CD4-positive, CD25-positive, alpha-beta regulatory T cell (primary cell): ENCODE measurements at regions not wholly inside any gene's neighbourhood (a gene's known extent, or its start where the extent isn't known, plus 50 kb on each side); places are given as distances from the start of the nearest gene placed in this dataset.

Experiments used
- ATAC-seq, 2 donors: fragments of 150-1000 bp; cut with Tn5 transposase; one replicate each; pipeline ENCODE4 v1.10.0; 2021; ENCODE audit warnings: low read depth in 2 of 2, moderate number of reproducible peaks in 2 of 2, moderate library complexity in 1 of 2
- DNase-seq, 3 donors: peaks; one replicate each; pipeline versions ENCODE4 v3.0.0 to v3.0.0-alpha.2; 2012 to 2022; ENCODE audit warnings: mixed read lengths in 1 of 3
- H3K27ac ChIP-seq: one replicate; pipeline ENCODE4 v1.7.0; 2013; ENCODE audit warnings: mild to moderate bottlenecking, low read length; ENCODE audit not compliant: insufficient read depth, poor library complexity, severe bottlenecking
- H3K27me3 ChIP-seq: one replicate; pipeline ENCODE4 v1.7.0; 2013; ENCODE audit warnings: low read length; ENCODE audit not compliant: control insufficient read depth, insufficient read depth
- H3K36me3 ChIP-seq: one replicate; pipeline ENCODE4 v1.7.0; 2013; ENCODE audit warnings: mild to moderate bottlenecking, low read length, moderate library complexity; ENCODE audit not compliant: control insufficient read depth, insufficient read depth
- H3K4me1 ChIP-seq: 2 replicates; pipeline ENCODE4 v1.7.0; 2013; ENCODE audit warnings: mild to moderate bottlenecking, low read length; ENCODE audit not compliant: insufficient read depth, control insufficient read depth, poor library complexity, severe bottlenecking
- H3K4me3 ChIP-seq: one replicate; pipeline ENCODE4 v1.7.0; 2013; ENCODE audit warnings: low read depth, mild to moderate bottlenecking, low read length, moderate library complexity
- H3K9me3 ChIP-seq, 2 experiments: 1 replicate in 1 of 2; 2 replicates in 1 of 2; pipeline ENCODE4 v1.7.0; 2013; ENCODE audit warnings: low read length in 2 of 2, mild to moderate bottlenecking in 1 of 2, moderate library complexity in 1 of 2; ENCODE audit not compliant: control insufficient read depth in 2 of 2
- H3K27ac Mint-ChIP-seq, 3 donors: one replicate each; pipeline ENCODE4 v1.8.0; 2020 to 2022; ENCODE audit warnings: mild to moderate bottlenecking in 3 of 3, mixed read lengths in 3 of 3, moderate library complexity in 2 of 3
- H3K27me3 Mint-ChIP-seq: one replicate; pipeline ENCODE4 v1.8.0; 2022; ENCODE audit warnings: mild to moderate bottlenecking, mixed read lengths
- H3K36me3 Mint-ChIP-seq: one replicate; pipeline ENCODE4 v1.8.0; 2020; ENCODE audit warnings: mixed read lengths
- H3K4me1 Mint-ChIP-seq, 4 donors: one replicate each; pipeline ENCODE4 v1.8.0; 2020 to 2022; ENCODE audit warnings: mixed read lengths in 4 of 4, mild to moderate bottlenecking in 1 of 4
- H3K4me3 Mint-ChIP-seq, 4 donors: one replicate each; pipeline ENCODE4 v1.8.0; 2020 to 2022; ENCODE audit warnings: mild to moderate bottlenecking in 4 of 4, mixed read lengths in 4 of 4, moderate library complexity in 3 of 4
- H3K9me3 Mint-ChIP-seq, 7 donors: one replicate each; pipeline ENCODE4 v1.8.0; 2020 to 2022; ENCODE audit warnings: mixed read lengths in 7 of 7, mild to moderate bottlenecking in 3 of 7, moderate library complexity in 2 of 7

DNA sequence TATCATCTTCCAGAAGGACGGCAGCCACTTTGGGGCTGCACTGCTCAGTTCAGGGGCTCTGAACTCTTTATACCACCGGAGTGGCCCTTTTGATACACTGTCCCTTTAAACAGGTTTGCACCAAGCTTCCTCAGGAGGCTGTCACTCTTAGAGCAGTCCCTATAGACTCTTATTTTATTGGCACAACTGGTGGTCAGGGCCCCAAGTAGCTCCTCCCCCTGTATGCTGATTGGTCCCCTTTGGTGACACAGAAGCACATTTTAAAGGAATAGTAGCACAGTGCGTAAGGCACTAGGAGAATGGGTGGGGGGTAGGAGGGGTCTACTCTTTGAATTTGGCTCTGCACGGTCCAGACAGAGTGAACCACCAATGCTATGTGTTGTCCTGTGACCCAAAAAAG, 122.6 kb upstream of the MLN start:
- peaks cover 5% of the 10 kb centered on the region for H3K27me3 Mint-ChIP-seq
- H3K9me3 ChIP-seq, result no peaks in the 10 kb centered on the region
- H3K4me3 Mint-ChIP-seq, result no peak overlapping the region
- H3K36me3 ChIP-seq, result no peaks in the 10 kb centered on the region
- no peak overlapping the region for H3K27ac ChIP-seq
- H3K27ac Mint-ChIP-seq, result no peak overlapping the region
- no peak for ATAC-seq
- peaks cover 4% of the 10 kb centered on the region for H3K36me3 Mint-ChIP-seq
- H3K4me3 ChIP-seq, result no peak overlapping the region
- no peaks in the 10 kb centered on the region for H3K27me3 ChIP-seq
- DNase-seq, result no peak
- H3K4me1 ChIP-seq, result peaks cover 7% of the 10 kb centered on the region
- H3K9me3 Mint-ChIP-seq, result peaks cover 0 to 2% (median 0%) of the 10 kb centered on the region in 7 donors
- peaks cover 2 to 14% (median 5%) of the 10 kb centered on the region in 4 donors for H3K4me1 Mint-ChIP-seq

DNA sequence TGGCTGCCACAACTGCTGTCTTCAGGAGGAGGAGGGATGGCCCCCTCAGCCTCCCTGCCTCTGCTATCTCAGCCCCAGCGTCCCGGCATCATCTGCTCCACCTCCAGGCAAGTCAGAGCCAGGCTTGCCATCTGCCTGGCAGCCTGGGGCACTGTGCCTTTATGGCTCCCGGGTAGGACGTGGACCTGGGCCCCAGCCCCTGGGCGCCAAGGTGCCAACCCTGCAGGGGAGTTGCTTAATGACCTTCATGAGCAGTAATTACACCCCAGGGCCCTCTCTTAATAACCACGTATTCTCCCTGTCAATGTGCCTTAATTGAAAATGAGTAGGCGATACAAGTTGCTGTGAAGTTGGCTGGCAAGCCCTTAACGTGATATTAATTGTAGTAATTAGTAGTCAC, 122.1 kb upstream of the MLN start:
- no peak overlapping the region for H3K27ac ChIP-seq
- H3K27me3 ChIP-seq, result no peaks in the 10 kb centered on the region
- Mint-ChIP-seq H3K27ac (no peak overlapping the region), H3K36me3 (peaks cover 4% of the 10 kb centered on the region), H3K27me3 (peaks cover 5% of the 10 kb centered on the region), H3K4me1 (peaks cover 2 to 16% (median 5%) of the 10 kb centered on the region in 4 donors), H3K4me3 (peak overlapping the region in 1 of 4 donors; percentile 54), H3K9me3 (peaks cover 0 to 2% (median 0%) of the 10 kb centered on the region in 7 donors)
- H3K4me3 ChIP-seq, result no peak overlapping the region
- no peaks in the 10 kb centered on the region for H3K9me3 ChIP-seq
- DNase-seq, result no peak
- peaks cover 7% of the 10 kb centered on the region for H3K4me1 ChIP-seq
- no peaks in the 10 kb centered on the region for H3K36me3 ChIP-seq
- no peak for ATAC-seq

DNA sequence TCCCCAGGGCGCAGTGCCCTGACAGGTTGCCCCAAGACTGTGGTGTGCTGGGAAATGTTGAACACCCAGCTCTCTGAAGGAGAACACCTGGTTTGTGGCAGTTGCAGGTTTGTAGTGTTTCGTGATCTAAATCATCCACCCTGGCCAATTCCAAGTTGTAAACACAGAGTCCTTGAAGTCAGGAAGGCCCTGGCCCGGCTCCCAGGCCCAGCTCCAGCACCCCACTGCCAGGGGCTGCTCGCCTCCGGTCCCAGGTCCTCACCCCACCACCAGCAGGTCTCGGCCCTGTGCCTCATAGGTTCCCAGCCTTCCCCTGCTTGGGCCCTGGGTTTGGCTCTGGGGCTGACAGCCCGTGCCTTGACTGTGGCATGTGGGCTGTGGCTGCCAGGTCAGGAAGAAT, 121.4 kb upstream of the MLN start:
- no peak for ATAC-seq
- Mint-ChIP-seq H3K9me3 (peaks cover 0 to 2% (median 0%) of the 10 kb centered on the region in 7 donors), H3K4me1 (peaks cover 3 to 16% (median 5%) of the 10 kb centered on the region in 4 donors), H3K27ac (peak overlapping the region in 1 of 3 donors; percentile 77), H3K4me3 (no peak overlapping the region), H3K27me3 (peaks cover 5% of the 10 kb centered on the region), H3K36me3 (peaks cover 4% of the 10 kb centered on the region)
- H3K9me3 ChIP-seq, result no peaks in the 10 kb centered on the region
- H3K27me3 ChIP-seq, result no peaks in the 10 kb centered on the region
- H3K4me1 ChIP-seq, result peaks cover 7% of the 10 kb centered on the region
- no peaks in the 10 kb centered on the region for H3K36me3 ChIP-seq
- no peak for DNase-seq
- H3K4me3 ChIP-seq, result no peak overlapping the region
- H3K27ac ChIP-seq, result no peak overlapping the region

DNA sequence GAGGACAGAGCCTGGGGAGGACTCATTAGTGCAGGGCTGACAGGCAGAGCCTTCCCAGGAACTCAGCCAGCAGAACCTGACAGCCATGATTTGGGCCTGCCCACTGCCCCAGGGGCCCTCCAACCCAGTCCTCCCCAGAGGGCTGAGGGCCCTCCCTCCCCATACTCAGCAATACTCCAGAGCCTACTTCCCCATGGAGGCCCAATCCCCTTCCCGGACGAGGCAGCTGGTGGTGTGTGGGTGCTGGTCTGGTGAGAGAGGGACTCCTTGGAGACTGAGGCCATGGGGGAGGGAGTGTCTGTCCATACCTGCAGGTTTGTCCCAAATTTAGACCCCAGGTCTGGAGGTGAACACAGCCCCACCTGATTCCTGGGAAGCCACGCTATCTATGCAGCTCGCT, 120.9 kb upstream of the MLN start:
- DNase-seq, result no peak

DNA sequence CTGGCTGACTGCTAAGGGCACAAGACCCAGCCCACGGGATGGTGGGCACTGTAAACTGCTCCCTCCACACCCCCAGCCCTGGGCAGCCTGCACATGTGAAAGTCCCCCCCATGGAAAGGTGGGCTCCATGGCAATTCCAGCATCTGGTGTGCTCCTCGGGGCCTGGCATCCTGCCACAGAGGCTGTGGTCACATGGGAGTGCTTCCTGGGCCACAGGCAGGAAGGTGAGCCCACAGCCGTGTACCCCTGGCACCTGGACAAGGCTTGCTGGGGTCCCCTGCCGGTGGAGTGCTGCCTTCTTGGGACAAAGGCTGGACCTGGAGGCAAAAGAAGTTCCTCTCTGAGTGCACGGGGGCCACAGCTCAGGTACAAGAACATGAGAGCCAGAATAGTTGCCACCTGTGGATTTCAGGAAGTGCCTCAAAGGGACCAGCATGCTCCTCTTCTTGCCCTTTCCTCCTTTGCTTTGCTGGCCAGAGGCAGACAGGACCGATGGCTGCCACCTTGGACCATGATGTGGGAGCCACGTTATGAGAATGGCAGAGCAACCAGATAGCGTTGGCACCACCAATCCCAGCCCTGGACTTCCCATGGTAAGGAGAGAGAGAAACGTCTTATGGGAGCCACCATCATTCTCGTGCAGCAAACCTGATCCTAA, 120.2 kb upstream of the MLN start:
- ATAC-seq (peak in 1 of 2 donors; percentile 17), DNase-seq (no peak)

More for the DNA sequence above, 120.9 kb upstream of the MLN start:
- H3K27ac Mint-ChIP-seq, result no peak overlapping the region
- H3K9me3 Mint-ChIP-seq, result peaks cover 0 to 2% (median 0%) of the 10 kb centered on the region in 7 donors
- peaks cover 4% of the 10 kb centered on the region for H3K36me3 Mint-ChIP-seq
- Histone ChIP-seq H3K36me3 (no peaks in the 10 kb centered on the region), H3K27me3 (no peaks in the 10 kb centered on the region), H3K4me1 (peaks cover 7% of the 10 kb centered on the region), H3K4me3 (no peak overlapping the region), H3K9me3 (no peaks in the 10 kb centered on the region), H3K27ac (no peak overlapping the region)
- no peak overlapping the region for H3K4me3 Mint-ChIP-seq
- no peak for ATAC-seq
- peaks cover 3 to 16% (median 5%) of the 10 kb centered on the region in 4 donors for H3K4me1 Mint-ChIP-seq
- H3K27me3 Mint-ChIP-seq, result peaks cover 5% of the 10 kb centered on the region

DNA sequence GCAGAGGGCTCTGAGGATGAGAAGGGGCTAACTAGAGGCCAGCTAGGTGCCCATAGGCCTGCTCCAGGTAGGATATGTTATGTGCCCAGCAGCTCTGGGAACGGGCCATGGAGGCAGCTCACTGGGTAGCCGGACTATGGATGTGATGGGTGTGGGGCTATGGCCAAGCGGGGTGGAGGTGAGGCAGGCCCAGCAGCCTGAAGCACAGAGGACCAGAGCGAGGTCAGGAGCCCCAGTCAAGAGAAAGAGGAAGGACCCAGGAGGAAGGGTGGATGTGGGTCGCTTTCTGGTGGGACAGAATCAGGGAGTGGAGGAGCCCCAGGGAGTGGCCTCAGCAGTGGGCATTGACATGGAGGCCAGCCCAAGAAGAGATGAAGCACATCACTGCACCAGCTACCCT, 117.9 kb upstream of the MLN start:
- no peaks in the 10 kb centered on the region for H3K9me3 Mint-ChIP-seq
- Histone ChIP-seq H3K27ac (no peak overlapping the region), H3K9me3 (no peaks in the 10 kb centered on the region), H3K27me3 (no peaks in the 10 kb centered on the region), H3K4me3 (no peak overlapping the region), H3K4me1 (peaks cover 7% of the 10 kb centered on the region), H3K36me3 (no peaks in the 10 kb centered on the region)
- peak overlapping the region in 1 of 3 donors; percentile 67 for H3K27ac Mint-ChIP-seq
- DNase-seq (no peak), ATAC-seq (no peak)
- H3K36me3 Mint-ChIP-seq, result no peaks in the 10 kb centered on the region
- no peaks in the 10 kb centered on the region for H3K27me3 Mint-ChIP-seq
- H3K4me3 Mint-ChIP-seq, result no peak overlapping the region
- H3K4me1 Mint-ChIP-seq, result peaks cover 3 to 16% (median 5%) of the 10 kb centered on the region in 4 donors

More for the DNA sequence above, 120.2 kb upstream of the MLN start:
- peaks cover 7% of the 10 kb centered on the region for H3K4me1 ChIP-seq
- no peaks in the 10 kb centered on the region for H3K36me3 ChIP-seq
- no peak overlapping the region for H3K4me3 ChIP-seq
- peak overlapping the region in 1 of 3 donors; percentile 32 for H3K27ac Mint-ChIP-seq
- no peak overlapping the region for H3K4me3 Mint-ChIP-seq
- H3K36me3 Mint-ChIP-seq, result peaks cover 4% of the 10 kb centered on the region
- no peak overlapping the region for H3K27ac ChIP-seq
- H3K27me3 ChIP-seq, result no peaks in the 10 kb centered on the region
- H3K4me1 Mint-ChIP-seq, result peaks cover 3 to 16% (median 5%) of the 10 kb centered on the region in 4 donors
- H3K27me3 Mint-ChIP-seq, result peaks cover 5% of the 10 kb centered on the region
- H3K9me3 Mint-ChIP-seq, result no peaks in the 10 kb centered on the region
- H3K9me3 ChIP-seq, result no peaks in the 10 kb centered on the region

DNA sequence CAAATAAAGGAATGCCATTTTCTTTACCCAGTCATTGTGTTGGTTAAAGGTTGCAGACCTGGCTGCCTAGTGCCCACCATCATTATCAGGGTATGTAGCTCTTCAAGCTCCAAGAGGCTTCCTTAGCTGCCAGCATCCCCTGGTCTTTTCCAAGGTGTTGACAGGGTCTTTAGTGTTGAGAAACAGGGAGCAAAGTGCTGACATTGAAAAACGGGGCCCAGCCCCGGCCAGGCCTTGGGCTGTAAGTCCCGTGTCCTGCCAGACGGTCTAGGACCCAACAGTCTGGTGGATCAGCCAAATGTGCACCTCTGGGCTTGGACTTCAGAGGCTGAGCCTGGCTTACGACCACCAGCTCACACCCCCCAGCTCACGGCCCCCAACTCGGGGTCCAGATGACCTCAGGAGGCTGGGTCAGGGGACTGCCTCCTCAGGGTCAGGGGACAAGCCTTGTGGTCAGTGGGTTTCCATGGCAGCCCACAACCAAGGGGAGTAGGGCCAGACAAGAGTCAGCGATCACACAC, 114.4 kb upstream of the MLN start:
- H3K4me3 ChIP-seq, result no peak overlapping the region
- ATAC-seq (no peak), DNase-seq (no peak)
- Mint-ChIP-seq H3K4me1 (peaks cover 13 to 33% (median 17%) of the 10 kb centered on the region in 4 donors), H3K4me3 (no peak overlapping the region), H3K27ac (no peak overlapping the region), H3K36me3 (no peaks in the 10 kb centered on the region), H3K9me3 (no peaks in the 10 kb centered on the region), H3K27me3 (no peaks in the 10 kb centered on the region)
- H3K9me3 ChIP-seq, result no peaks in the 10 kb centered on the region
- H3K36me3 ChIP-seq, result no peaks in the 10 kb centered on the region
- no peak overlapping the region for H3K27ac ChIP-seq
- peaks cover 23% of the 10 kb centered on the region for H3K4me1 ChIP-seq
- no peaks in the 10 kb centered on the region for H3K27me3 ChIP-seq

DNA sequence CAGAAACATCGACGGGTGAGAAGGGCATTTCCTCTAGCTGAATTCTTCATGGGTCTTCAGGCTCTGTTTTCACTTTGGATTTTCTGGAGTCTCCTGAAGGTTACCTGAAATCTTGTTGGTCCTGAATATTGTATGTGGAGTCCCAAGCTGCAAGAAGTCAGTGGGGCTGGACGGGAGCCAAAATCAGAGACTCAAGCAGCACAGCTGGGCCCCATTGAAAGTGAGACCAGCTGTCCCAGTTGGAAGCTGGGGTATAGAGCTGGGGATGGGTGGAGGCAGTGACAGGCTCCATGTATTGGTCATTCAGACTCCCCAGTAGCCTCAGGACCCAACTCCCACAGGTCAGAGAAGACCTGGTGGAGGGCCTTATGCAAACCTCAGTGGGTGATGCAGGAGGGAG, 111.3 kb upstream of the MLN start:
- Mint-ChIP-seq H3K27ac (peak overlapping the region in 2 of 3 donors; percentile 78 to 80), H3K9me3 (no peaks in the 10 kb centered on the region), H3K36me3 (no peaks in the 10 kb centered on the region), H3K4me3 (peak overlapping the region; percentile 4 to 81 (median 56)), H3K27me3 (no peaks in the 10 kb centered on the region), H3K4me1 (peaks cover 9 to 40% (median 25%) of the 10 kb centered on the region in 4 donors)
- Histone ChIP-seq H3K9me3 (no peaks in the 10 kb centered on the region), H3K27ac (peak overlapping the region; percentile 44), H3K27me3 (no peaks in the 10 kb centered on the region), H3K4me1 (peaks cover 24% of the 10 kb centered on the region), H3K36me3 (no peaks in the 10 kb centered on the region), H3K4me3 (peak overlapping the region; percentile 47)
- DNase-seq (no peak), ATAC-seq (no peak)
